ENCODE measurements at regions not wholly inside any gene's neighbourhood (a gene's known extent, or its start where the extent isn't known, plus 50 kb on each side); places are given as distances from the start of the nearest gene placed in this dataset.

DNA sequence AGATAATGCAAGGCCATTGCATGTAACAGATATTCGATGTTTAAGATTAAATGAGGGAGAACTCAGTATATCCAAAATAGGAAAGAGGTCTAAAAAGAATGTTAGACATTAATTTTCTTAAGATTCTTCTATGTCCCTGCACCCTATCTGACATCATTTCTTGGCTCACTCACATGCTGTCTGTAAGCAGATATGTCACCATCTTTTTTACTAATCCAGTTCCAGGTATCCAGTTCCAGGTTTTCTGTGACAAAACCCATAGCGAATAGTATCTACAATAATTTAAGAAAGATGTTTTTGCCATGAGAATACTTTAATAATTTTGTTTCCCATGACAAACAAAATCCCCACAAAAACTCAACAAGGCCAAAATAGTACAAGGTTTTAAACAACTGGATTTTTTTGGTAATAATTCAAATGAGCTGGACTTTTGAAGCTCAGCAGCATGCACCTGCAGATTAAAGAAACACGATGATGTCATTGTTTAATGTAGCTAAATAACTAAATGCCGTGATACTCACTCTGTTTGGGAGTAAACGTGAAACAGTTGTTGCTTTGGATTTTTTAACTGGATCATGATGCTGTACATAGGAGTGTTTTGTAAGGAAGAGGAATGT, 867.6 kb downstream of the EPHA3 start:
- TF ChIP-seq, protein P1, sequence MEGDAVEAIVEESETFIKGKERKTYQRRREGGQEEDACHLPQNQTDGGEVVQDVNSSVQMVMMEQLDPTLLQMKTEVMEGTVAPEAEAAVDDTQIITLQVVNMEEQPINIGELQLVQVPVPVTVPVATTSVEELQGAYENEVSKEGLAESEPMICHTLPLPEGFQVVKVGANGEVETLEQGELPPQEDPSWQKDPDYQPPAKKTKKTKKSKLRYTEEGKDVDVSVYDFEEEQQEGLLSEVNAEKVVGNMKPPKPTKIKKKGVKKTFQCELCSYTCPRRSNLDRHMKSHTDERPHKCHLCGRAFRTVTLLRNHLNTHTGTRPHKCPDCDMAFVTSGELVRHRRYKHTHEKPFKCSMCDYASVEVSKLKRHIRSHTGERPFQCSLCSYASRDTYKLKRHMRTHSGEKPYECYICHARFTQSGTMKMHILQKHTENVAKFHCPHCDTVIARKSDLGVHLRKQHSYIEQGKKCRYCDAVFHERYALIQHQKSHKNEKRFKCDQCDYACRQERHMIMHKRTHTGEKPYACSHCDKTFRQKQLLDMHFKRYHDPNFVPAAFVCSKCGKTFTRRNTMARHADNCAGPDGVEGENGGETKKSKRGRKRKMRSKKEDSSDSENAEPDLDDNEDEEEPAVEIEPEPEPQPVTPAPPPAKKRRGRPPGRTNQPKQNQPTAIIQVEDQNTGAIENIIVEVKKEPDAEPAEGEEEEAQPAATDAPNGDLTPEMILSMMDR (conservative IDR thresholded peaks at IDR 0.05; ENCODE audit: low read depth, low read length) = no peak
- DNase-seq (ENCODE audit: low read depth) = no peak

DNA sequence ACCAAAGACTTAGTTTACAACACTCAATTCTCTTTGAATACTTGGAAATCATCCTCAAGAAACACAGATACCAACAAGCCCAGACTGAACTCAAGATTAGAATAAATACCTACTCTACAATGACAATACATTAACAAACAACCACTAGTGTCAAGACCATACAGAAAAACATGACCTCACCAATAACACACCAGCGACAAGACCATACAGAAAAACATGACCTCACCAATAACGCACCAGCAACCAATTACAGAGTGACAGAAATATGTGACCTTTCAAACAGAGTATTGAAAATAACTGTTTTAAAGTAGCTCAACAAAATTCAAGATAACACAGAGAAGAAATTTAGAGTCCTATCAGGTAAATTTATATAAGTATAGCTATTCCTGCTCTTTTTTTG, 876.0 kb downstream of the EPHA3 start:
- H3K4me3 ChIP-seq (ENCODE audit: low read depth, low read length) = no peak overlapping the region
- TF ChIP-seq, protein P1 (conservative IDR thresholded peaks at IDR 0.05; ENCODE audit: low read depth, low read length) = no peak
- no peak for DNase-seq (ENCODE audit: low read depth)

More for the DNA sequence above, 867.6 kb downstream of the EPHA3 start:
- H3K4me3 ChIP-seq (ENCODE audit: low read depth, low read length) = no peak overlapping the region

DNA sequence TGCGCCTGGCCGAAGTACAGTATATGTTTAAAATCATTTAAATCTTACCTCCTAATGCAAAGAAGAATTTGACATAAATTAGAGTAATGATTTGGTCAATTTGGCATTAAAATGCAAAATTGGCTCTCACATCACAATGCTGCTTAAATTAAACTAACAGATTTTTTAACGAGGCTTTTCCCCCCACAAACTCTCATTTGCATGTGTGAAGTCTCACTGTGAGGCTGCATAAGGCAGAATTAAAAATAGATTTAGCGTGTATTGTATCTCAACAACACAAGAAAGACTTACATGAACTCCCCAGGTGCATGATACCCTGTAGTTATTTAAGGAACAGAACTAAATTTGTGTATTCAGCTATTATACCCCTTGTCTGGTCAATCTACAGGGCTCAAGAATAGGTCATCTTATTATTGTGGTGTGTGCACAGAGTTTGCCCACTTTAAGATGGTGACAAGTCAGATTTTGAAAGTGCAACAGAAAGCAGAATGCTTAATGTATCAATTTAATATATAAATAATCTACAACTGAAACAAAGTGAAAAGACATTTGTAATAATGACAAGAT, 897.9 kb downstream of the EPHA3 start:
- DNase-seq (ENCODE audit: low read depth) = no peak
- H3K4me3 ChIP-seq (ENCODE audit: low read depth, low read length) = no peak overlapping the region
- TF ChIP-seq, protein P1 (conservative IDR thresholded peaks at IDR 0.05; ENCODE audit: low read depth, low read length) = no peak

DNA sequence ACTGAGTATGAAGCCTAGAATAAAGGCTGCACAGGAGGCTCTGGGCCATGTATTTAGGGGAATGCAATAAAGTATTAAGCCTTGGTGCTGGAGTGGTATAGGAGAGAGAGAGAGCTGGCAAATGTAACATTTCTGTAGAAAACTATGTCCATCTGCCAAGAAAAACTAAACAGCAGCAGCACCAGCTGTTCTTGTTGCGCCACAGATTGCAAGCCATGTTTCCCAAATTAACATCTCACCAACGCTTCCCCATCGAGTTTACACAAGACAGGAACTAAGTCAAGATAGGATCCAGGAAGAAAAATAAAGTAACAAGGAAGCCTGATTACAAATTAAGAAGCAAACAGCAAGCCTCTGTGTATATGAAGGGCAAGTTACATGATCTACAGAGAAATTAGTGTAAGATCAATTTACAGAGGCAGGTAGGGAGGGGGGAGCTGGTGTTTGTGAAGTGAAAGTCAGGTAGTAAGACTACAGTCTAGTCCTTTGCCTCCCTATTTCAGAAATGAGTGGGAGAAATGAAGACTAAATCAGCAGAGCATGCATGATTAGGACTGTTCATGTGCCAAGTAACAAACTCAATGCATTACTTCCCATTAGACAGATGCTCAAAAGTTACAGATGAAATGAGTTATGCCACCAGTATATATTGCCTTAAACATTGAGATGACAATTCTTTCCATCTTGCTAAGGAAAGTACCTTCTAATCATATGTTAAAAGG, 900.5 kb downstream of the EPHA3 start:
- H3K4me3 ChIP-seq (ENCODE audit: low read depth, low read length) = no peak overlapping the region
- DNase-seq (ENCODE audit: low read depth) = peak; percentile 79
- TF ChIP-seq, protein P1 (conservative IDR thresholded peaks at IDR 0.05; ENCODE audit: low read depth, low read length) = no peak

DNA sequence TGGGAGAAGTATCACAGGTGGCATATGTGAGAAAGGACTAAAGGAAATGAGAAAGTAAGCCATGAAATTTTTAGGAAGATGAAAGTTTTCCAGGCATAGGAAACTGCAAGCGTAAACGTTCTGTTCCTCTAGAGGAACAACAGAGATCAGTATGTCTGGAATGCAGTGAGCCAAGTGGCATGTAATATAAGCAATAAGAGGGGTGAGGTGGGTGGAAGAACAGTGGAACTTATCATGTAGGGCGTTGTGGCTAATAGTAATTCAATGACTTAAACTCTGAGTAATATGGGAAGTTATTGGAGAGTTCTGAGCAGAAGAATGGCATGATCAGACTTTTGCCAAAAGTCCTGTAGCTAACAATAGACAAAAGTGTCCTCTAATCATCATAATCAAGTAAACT, 902.9 kb downstream of the EPHA3 start:
- H3K4me3 ChIP-seq (ENCODE audit: low read depth, low read length) = no peak overlapping the region
- DNase-seq (ENCODE audit: low read depth) = peak; percentile 84
- TF ChIP-seq, protein P1 (conservative IDR thresholded peaks at IDR 0.05; ENCODE audit: low read depth, low read length) = no peak

DNA sequence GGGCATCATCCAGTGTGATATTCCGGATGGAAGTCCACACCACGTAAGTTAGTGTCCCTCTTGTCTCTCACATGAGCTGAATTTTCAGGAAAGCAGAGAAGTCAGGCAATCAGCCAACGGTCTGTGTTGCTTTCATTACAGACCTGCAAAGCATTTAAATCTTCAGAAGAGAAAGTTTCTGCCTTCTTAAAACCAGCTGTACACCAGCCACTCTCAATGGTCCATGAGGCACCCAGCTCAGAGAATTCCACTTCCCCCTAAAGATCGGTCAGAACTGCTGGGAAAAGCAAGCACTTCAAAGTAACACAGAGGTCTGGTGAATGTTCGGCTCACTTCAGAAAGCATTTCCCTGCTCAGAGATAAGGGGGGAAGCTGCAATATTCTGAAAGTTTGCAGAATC, 903.7 kb downstream of the EPHA3 start:
- DNase-seq (ENCODE audit: low read depth) = peak; percentile 40
- TF ChIP-seq, protein P1 (conservative IDR thresholded peaks at IDR 0.05; ENCODE audit: low read depth, low read length) = no peak
- H3K4me3 ChIP-seq (ENCODE audit: low read depth, low read length) = no peak overlapping the region

All from choroid plexus epithelial cell (primary cell).